HG03139 (cell line): ENCODE measurements at regions not wholly inside any gene's neighbourhood (a gene's known extent, or its start where the extent isn't known, plus 50 kb on each side); places are given as distances from the start of the nearest gene placed in this dataset.
A peak's percentile ranks its signal among the peaks of the same experiment; 100 is the strongest.
"Not testable (repeated sequence)": the region's sequence is repeated elsewhere in the genome, so short reads cannot be mapped to it uniquely, and the experiment has no call there.

ENCODE experiments used
- ATAC-seq: cut with Tn5 transposase; IDR thresholded peaks from one replicate; pipeline ENCODE4 v1.9.1; 2021; ENCODE audit not compliant: unreplicated experiment

DNA sequence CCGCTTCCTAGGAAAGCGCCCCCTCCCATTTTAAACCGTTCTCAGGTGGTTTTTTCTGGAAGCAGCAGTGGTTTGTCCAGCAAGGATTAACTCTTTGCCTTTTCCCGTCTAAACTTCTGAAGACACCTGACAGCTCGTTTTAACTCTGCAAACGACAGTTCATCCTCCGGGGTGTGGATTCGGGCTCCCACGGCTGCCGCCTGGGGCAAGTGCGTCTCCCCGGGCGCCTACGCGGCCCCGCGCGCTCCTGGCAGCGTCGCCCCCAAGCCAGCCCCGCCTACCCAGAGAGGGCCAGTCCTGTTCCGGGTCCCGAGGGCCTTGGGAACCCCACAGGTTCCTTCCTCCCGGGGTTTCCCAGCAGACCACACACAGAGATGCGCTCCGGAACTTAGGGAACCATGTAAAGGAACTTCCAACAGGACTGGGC is 54.4 kb downstream of the PRR18 start:
- ATAC-seq, result no peak

DNA sequence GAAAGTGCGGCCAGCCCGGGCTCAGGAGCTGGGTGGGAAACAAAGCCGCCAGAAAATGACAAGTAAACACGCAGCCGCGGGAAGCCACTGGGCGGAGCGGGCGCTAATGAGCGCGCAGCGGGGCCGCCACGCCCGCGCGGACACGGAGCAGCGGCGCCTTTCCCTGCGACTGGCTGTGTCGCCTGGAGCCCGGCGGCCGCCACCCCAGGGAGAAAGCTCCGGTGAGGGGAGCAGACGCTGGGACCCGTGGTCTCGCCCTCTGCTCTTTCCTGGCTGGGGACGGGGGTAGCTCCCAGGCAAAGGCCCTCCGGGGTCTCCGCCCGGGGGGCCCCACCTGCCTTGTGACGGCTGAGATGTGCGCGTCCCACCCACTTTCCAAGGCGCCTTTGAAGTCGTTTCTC is 54.9 kb downstream of the PRR18 start:
- no peak for ATAC-seq

DNA sequence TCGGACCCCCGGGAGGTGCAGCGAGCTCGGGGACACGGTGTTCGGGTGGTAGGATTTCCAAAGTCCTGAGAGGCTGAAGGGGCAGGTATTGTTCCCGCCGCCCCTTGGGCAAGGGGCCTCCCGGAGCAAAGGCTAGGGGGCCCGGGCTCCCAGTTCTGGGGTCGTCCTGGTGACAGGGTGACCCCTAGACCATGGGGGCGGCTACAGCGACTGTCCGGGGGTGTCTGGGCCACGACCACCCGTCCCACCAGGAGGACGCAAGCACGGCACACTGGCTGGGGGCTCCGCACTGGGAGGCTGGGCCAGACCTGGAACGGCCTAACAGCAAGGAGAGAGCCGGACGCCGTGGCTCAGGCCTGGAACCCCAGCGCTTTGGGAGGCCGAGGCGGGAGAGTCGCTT is 55.6 kb downstream of the PRR18 start:
- ATAC-seq, result no peak

DNA sequence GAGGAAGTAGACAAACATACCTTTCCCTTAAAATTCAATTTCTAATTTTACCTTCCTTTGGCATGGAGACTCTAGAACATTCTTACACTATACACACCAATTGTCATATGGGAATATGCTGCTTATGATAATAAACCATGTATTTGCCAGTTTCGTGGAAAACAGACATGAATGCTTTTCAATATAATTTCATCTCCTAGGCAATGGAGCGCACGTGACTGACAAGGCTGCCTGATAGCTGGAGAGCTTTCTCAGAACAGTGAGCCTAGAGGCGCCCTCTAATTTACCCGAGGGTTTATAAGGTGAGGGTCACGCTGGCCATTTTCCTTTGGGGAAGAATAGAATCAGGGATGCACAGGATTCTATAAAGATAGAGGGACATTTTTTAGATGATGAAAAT is 56.5 kb downstream of the PRR18 start:
- no peak for ATAC-seq

DNA sequence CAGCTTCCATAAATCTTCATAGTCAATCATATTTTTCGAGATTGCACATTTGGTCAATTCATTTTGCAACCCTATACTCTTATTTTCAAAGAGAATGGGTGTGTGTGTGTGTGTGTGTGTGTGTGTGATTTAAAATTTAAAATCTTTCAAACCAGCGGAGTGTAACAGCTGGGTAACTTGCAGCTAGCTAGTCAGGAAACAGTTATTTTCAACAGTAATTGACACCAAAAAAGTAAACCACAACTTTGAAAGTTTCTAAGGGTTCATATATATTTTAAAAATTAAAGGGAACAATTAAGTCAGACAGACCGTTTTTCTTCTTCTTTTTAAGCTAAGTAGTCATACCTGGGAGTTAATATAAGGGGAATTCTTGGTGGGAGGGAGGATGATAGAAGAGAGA is 57.0 kb downstream of the PRR18 start:
- no peak for ATAC-seq

DNA sequence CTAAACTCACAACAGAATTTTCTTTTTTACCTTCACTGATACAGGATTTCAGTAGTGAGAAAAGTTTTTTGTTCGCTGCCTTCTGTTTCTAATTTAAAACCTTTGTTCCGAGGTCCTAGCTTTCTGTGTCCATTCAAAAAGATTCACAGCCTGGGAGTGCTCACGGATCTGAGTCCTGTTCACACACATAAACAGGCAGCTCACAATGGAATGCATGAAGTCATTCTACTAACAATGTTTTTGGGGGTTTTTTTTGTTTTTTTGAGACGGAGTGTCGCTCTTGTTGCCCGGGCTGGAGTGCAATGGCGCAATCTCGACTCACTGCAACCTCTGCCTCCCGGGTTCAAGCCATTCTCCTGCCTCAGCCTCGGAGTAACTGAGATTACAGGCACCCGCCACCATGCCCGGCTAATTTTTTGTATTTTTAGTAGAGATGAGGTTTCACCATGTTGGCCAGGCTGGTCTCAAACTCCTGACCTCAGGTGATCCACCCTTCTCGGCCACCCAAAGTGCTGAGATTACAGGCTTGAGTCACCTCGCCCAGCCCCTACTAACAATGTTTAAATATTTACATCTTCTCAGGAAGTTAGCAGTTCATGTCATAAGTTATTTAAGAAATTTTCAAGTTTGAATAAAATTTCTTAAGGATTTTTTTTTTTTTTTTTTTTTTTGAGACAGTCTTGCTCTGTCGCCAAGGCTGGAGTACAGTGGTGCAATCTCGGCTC is 59.0 kb downstream of the PRR18 start:
- ATAC-seq, result not testable (repeated sequence)

DNA sequence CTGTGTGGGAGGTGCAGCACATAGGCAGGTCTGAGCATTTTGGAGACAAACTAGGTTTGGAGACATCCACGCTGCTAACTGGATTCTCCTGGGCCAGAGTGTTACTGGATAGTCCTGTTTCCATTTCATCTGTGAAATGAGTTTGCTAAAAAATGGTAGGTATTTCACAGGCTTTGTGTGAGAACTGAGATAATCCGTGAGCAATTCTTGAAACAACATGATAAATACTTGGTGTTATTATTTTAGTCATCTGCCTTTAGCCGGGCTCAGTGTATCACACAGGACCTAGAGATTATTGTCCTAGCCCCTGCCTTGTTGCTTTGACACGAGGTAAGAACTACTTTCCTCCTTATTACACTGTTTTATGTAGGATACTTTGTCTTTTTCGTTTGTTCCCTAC is 63.0 kb downstream of the PRR18 start:
- no peak for ATAC-seq

DNA sequence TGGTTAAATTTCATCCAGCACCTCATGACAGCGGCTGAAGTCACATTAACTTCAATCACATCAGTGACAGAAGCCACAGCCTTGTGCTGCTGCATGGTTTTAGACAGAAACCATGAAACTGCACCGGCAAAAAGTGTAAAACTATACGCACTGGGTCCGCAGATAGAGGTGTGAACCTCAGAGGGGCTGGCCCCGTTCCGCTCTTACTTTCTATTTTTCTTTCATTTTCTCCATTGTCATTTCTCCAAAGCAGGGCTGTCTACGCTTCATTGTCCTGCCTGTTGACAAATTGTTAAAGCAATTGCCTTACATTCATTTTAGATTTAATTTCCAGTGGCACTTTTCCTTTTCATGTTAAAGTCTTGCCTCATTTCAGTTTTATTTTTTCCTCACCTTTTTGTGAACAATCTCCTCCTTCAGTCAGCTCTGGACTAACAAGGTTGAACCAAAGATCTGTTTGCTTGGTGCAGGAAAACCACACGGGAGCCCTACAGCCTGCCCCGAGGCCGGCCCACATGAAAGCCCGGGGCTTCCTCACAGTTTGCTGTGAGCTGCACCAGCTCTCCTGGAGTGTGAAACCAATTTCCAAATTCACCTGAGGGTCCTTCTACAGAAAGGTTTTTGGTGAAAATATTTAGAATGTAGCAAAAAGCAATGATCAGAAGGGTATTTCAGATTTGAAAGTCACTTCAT is 63.7 kb downstream of the PRR18 start:
- peak; percentile 86 for ATAC-seq

DNA sequence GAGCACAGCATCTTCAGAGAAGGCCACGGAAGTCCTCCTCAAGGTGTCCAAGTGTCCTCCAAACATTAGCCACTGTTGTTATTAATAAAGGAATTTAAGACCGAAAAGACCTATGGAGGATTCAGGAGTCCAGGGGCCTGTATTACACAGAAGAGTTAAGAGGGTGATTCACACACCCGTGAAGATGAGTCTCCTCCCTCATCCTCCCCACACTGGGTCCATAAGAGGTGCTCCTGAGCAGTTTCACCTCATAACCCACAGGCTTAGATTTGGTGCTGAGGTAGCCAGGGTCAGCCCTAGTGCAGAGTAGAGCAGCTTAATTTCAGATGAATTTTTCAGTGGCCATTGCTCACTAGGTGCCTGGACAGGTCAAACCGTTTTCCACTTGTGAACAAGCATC is 65.3 kb downstream of the PRR18 start:
- no peak for ATAC-seq

DNA sequence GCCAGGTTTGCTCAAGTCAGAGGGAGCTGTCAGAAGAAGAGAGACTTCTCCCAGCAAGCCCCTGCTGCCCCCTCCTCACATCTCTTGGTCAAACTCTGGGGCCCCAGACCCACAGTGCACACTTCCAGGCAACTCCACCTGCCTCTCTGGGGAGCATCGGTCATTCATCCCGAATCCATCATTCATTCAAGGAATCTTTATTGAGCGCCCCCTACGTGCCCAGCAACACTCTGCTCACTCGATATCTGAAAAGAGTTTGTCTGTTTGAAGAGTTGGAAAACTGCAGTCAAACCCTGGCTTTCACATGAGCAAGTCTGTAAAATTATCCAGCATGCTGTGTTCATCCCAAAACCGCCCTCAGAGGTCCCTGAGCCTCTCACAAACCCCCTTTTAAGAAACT is 66.2 kb downstream of the PRR18 start:
- ATAC-seq, result no peak

DNA sequence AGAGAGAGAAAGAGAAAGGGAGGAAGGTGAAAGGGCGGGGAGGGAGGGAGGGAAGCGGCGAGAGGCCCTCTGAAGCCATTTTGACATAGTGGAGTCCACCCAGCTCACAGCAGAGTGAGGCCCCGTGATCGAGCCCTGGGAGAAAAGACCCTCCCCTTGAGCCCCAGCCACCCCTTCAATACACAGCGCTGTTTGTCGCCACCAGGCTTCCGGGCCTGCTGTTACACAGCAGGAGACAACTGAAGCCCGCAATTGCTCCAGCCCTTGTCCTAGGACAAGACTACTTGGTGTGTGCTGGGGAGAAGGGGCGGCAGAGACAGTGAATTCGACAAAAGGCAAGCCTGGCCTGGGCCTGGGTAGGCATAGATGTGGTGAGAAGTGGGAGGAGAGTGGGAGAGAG is 67.3 kb downstream of the PRR18 start:
- no peak for ATAC-seq

DNA sequence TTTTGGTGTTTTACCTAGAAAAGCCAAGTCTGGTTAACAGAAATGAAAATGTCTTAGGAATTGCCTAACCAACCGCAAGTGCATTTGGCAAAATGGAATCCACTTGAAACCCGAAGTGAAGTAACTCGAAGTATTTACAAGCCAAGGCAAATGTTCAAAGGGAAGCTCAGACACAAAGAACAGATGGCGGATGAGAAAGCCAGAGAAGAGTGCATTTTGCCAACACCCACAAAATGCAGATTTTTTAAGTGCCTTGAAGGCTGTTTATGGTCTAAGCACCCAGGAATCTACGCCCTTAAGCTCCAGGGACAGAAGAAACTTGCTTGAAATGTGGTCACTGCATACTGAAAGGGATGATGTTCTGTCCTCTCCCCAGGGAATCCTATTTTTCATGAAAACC is 70.0 kb upstream of the TBXT start:
- no peak for ATAC-seq

DNA sequence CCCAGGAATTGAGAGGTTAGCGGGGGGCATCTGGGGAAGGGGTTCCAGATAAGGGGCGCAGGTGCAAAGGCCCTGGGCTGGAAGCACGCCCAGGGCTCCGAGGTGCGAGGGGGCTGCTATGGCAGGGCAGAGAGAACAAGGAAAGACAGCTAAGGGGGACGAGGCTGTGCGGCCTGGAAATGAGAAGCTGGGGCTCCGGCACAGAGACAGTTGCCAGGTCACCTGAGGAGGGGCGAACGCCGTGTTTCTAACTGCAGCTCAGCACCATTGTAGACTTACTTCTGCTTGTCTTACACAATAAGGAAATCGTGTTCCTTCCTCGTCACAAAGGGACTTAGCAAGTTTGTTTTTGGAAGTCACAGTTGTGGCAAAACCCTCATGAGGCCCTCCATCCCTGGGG is 68.9 kb upstream of the TBXT start:
- no peak for ATAC-seq

DNA sequence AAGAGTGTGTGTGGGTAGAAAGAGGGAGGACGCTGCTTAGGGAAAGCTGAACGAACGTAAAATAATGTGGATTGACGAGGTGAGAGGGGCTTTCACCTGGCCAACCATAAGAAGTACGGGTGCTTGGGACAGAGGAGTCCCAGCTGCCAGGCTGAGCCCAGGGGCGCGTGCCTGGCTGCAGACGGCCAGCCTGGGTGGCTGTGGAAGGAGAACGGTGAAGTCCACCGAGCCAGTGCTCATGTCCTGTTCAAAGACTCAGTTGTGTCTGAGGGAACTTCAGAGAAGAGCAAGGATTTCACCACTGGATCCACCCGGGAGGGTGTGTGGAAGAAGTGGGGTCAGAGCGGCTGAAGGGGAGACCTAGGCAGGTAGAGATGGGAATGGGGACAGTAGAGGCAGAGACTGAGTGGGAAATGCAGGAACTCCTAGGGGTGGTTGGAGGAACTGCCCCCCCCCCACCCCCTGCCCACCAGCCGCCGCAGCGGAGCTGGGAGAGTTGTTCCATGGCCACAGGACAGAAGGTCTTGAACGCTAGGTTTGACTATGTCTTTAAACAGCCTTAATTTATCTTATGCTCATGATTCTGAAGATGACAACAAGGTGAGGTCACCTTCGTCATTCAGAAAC is 68.1 kb upstream of the TBXT start:
- ATAC-seq, result no peak

DNA sequence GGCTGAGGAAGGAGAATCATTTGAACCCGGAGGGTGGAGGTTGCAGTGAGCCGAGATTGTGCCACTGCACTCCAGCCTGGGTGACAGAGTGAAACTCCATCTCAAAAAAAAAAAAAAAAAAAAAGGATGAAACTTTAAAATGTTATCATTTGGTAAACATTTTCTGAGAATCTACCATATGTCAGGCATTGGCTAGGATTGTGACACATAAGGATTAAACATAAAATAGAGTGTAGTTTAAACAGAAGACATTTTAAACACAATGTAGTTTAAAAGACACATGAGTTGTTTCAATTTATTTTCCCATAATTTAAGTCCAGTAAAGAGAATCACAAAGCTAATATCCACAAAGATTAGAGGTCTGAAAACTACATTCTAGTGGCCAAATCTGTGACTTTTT is 63.5 kb upstream of the TBXT start:
- ATAC-seq, result not testable (repeated sequence)

DNA sequence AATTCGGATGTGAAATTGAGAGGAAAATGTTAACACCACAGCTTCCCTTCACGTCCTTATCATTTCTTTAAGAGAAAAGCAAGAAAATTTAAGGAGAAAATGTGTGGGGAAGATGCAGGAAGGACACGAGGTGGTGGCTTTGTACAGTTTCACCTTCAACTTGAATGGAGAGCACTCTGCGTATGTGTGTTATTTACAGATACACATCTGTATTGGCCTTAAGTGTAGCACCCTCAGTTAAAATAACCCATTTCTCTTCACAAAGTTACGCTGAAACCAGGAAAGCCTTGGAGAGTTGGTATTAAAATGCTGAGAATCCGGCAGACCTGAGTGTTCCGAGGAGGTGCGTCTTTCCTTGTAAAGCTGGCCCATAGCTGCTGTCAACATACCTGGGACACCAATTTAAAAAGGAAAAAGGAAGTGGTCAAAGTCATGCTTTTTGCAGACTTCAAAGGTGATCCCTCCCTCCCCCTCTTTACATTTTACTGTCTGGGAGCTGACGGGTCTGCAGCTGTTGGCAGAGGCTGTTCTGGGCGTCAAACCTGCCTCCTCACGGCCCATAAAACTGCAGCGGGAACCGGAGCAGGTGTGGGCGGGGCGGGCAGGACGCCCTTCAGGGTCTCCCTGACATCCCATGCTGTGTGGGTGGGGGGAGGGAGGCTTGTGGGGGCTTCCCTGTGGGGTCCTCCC is 61.3 kb upstream of the TBXT start:
- no peak for ATAC-seq

DNA sequence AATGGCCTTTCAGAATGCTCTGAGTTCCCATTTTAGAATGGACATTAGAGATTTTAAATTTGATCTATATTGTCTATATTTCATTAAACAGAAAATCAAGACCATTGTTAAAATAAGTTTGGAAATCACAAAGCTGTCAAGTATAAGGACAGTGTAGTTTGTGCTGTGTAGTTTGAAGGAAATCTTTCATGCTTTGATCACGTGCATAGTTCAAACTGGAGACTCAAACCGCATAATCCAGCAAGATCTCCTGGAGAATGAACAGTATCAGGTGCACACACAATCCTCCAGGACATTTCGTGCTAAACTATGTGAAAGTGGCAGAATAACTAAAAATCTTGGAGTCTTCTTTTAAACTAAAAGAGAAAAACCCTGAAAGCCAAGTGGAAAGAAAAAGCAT is 60.8 kb upstream of the TBXT start:
- no peak for ATAC-seq

DNA sequence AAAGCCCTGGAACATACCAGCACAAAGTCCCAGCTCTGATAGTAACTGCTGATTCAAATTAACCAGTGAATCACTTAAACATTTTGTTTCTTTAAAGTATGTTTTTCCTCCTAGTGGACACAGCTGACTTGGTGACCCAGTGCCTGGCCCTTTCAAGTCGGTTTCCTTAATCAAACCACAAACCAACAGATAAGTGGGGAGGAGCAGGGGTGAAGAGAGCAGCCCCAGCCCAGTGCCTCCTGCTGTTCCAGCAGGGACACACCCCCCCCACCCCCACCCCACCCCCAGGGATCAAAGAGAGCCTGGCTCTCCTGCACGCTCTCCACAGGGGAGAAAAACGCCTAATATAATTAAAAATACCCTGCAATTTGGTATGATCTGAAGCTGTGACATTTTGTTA is 55.4 kb upstream of the TBXT start:
- ATAC-seq, result no peak

DNA sequence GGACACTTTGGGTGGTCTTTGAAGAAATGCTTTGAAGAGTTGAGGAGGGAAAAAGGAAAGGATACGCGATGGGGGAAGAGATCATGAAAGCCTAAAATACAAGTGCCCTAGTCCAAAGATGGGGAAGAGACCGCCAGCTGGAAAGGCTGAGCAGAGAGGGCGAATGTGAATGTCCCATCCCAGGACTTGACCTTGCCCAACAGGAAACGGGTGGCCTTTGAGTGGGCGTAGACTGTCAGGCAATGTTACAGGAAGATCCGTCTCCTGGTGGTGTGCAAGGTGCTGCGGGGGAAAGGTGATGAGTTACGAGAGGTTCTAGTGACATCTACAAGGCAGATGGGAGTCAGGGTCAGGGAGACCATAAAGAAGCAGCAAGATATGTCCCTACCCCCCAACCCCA is 55.0 kb upstream of the TBXT start:
- ATAC-seq, result no peak

DNA sequence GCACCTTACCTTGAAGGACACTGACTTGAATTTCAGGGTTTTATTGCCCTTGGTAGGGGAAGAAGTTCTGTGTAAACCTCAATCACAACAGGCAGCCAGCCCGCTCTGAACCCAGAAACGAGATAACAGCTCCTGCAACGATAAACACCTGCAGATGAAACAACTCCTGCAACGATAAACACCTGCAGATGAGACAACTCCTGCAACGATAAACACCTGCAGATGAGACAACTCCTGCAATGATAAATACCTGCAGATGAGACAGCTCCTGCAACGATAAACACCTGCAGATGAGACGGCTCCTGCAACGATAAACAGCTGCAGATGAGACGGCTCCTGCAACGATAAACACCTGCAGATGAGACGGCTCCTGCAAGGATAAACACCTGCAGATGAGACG is 54.0 kb upstream of the TBXT start:
- no peak for ATAC-seq

DNA sequence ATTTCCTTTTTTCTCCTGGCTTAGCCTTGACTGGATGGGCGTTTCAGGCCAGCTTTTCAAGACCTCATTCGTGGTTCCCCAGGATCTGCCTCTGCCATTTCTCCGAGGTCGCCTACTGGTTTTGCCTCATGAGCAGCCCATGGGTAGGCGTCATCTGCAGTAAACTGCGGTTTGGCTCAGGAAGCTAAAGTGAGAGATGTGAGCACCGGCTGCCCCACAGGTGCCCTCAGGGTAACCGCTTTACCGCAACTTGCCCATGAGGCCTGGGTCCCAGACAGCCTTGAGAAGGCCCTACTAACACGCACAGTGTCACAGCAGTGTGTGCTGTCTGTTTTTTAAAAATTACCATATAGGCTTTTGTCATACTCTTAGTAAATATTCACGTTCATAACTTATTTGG is 53.4 kb upstream of the TBXT start:
- ATAC-seq, result no peak
